Hematopoietic multipotent progenitor cell treated with erythropoietin and hydrocortisone succinate and interleukin-3 and kit ligand, for 6 days (in vitro differentiated cells): ENCODE measurements at regions not wholly inside any gene's neighbourhood (a gene's known extent, or its start where the extent isn't known, plus 50 kb on each side); places are given as distances from the start of the nearest gene placed in this dataset.
"Not testable (repeated sequence)": the region's sequence is repeated elsewhere in the genome, so short reads cannot be mapped to it uniquely, and the experiment has no call there.

Experiments
- DNase-seq: peaks from one replicate; pipeline ENCODE4 v3.0.0-alpha.2; 2015

DNA sequence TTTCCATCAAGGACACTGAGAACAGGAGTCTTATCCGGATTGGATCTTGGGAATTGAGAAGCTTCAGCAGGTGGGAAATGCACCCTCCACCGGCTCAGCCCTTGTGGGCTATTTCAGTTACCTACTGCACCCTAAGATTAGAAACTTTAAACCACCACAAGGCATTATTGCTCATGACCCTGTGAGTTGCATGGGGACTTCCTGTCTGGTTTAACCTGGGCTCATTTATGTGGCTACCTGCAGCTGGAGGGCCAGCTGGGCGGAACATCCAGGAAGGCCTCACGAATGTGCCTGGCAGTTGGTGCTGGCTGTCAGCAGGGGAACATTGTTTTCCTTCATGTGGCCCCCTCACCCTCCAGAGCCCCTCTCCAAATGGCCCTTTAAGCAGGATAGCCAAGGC lies 164.1 kb downstream of the DEFB131A start:
- no peak for DNase-seq

DNA sequence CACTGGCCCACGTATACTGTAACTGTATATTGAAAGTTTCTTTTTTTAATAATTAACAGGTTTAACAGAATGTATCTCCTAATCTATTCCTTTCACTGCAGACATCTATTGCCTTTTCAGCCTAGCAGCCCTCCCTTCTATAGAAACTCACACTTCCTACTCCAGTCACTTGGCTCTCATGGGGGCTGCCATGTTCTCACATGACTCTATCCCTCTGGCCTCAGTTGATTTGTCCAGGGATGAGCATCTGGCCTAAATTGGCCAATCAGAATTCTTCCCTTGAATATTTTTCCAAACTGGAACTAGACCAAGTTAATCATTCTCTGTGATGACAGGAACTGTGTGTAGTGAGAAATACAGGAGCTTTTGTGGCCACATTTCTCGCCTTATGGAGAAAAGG lies 166.1 kb downstream of the DEFB131A start:
- not testable (repeated sequence) for DNase-seq

DNA sequence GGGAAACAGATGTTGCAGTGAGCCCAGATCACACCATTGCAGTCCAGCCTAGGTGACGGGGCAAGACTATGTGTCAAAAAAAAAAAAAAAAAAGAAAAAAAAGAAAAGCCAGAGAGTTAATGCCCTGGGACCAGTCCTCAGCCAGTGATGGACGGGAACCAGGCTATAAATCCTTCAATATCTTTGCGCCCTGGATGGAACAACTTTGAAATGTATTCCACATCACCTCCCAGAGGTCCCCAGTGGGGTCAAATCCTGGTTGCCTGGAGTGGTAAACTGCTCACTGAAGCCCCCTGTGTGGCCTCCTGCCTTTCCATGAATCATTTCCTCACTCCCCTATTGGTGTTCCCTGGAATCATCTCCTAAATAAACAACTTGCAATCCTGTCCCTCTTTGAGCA lies 166.9 kb downstream of the DEFB131A start:
- DNase-seq = no peak

DNA sequence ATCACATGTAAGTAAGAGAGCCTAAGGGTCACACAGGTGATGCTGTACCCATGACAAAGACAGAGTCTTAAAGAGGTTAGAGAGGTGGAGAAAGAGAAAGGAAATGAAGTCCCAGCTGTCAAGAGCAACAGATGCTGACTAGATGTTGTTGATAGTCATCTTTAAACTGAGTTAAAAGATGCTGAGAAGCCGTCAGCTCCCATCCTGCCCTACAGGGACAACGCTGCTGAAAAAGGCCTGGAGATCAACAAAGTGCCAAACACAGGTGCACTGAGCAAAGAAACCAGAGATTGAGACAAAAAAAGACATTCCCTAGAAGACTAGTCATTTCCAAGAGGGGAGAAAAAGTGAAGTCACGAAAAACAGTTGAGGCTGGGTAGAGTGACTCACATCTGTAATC lies 145.0 kb upstream of the DRD5 start:
- DNase-seq = not testable (repeated sequence)

DNA sequence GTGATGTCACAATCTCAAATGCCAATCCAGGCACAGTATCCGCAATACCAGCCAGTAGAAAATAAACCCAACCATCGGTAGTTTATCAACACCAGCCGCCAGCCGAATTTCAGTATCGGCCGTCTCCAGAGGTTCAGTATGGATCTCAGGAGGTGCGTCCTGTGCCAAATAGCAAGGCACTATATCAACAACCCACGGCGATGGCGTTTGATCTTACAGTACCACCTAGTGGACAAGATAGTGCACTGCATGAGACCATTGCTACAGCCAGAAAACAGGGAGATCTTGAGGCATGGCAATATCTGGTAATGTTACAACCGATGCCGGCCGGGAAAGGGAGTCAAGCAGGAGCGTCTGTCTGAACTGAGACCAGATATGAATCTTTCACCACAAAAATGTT lies 121.8 kb upstream of the DRD5 start:
- peak; percentile 32 for DNase-seq

DNA sequence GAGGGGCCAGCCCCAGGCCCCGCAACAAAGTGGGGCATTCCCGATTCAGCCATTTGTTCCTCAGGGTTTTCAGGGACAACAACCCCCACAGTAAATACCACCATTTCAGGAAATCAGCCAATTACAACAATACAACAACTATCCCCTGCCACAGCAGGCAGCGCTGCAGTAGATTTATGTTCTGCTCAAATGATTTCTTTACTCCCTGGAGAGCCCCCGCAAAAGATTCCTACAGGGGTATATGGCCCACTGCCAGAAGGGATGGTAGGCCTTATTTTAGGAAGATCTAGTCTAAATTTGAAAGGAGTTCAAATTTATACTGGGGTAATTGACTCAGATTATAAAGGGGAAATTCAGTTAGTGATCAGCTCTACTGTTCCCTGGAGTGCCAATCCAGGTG lies 120.5 kb upstream of the DRD5 start:
- not testable (repeated sequence) for DNase-seq

DNA sequence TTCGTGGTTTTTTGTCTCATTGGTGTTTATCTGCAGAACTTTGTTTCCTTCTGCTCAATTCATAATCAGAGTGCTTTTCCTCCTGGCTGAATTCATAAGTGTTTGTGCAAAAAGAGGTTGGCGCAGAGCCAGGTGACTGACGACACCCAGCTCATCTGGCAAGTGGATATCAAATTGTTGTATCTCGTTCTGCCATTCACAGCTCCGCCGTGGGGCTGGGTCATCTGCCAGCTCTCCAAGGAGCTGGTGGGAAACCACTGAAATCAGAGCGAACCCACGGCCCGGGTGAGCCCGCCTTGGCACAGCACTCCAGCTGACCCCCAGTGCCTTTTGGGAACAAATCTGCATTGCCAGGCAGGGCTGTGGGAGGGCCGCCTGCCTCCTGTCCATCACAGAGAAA lies 110.7 kb upstream of the DRD5 start:
- peak; percentile 83 for DNase-seq

DNA sequence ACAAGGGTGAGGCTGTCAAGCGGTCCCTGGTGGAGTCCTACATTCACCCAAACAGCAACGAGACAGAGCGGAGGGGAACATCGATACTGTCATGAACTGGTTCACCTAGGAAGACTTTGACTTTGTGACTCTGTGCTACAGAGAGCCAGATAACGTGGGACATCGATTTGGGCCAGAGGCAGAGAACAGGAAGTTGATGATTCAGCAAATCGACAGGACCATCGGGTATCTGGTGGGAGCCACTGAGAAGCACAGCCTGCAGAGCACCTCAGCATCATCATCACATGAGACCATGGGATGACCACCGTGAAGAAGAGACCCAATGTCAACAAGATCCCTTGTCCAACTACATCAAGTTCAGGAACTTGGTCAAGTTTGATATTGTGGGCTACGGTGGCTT lies 104.1 kb upstream of the DRD5 start:
- not testable (repeated sequence) for DNase-seq

DNA sequence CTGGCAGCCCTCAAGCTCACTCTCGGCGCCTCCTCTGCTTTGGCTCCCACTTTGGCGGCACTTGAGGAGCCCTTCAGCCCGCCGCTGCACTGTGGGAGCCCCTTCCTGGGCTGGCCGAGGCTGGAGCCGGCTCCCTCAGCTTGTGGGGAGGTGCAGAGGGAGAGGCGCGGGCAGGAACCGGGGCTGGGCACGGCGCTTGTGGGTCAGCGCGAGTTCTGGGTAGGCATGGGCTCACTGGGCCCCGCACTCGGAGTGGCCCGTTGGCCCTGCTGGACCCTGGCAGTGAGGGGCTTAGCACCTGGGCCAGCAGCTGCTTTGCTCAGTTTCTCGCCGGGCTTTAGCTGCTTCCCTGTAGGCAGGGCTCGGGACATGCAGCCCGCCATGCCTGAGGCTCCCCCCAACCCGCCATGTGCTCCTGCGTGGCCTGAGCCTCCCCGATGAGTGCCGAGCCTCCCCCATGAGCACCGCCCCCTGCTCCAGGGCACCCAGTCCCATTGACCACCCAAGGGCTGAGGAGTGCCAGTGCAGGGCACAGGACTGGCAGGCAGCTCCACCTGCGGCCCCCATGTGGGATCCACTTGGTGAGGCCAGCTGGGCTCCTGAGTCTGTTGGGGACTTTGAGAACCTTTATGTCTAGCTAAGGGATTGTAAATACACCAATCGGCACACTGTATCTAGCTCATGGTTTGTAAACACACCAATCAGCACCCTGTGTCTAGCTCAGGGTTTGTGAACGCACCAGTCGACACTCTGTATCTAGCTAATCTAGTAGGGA lies 101.5 kb upstream of the DRD5 start:
- DNase-seq = no peak

DNA sequence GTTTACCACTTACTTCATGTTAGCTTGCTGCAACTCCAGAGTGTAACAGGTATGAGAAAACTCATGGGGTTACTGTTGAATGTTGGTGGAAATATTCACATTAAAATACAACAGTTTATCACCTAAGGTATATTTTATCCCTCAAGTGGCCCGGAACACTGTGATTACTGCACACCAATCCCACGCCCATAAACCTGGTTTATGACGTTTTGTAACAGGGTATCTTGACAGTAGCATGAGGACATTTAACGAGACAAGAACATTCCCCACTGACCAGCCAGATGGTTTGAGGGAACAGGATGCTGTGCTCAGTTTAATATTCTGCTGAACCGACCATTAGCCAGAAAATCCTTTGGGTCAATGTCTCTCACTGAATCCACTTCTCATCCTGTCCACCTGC lies 98.3 kb upstream of the DRD5 start:
- not testable (repeated sequence) for DNase-seq

DNA sequence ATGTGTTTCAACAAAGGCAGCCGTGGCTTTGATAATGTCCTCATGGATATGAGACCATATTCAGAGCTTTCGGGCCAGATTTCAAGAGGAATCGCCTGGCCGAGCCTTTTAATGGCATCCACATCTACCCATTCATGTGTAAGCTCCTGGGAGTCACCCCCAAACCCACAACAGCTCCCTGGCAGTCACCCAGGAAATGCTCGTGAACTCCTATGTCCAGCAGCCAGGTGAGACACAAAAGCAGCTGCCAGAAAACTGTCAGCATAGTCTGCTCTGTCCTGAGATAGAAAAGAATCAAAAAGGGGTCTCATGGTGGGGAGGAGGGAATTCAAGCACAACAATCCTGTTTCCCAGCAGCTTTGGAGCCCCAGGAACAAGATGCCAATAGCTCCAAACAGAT lies 96.4 kb upstream of the DRD5 start:
- DNase-seq = not testable (repeated sequence)

DNA sequence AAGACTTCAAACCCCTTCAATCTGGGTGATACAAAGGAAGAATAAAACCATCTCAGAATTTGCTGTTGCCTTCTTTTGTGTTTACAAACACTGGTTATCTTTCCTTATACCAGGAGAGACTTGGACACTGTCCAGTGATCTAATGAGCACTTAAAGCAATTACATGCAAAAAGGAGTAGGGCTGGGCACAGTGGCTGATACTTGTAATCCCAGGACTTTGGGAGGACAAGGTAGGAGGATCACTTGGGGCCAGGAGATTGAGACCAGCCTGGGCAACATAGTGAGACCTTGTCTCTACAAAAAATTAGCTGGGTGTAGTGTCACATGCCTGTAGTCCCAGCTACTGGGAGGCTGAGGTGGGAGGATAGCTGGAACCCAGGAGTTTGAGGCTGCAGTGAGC lies 95.7 kb upstream of the DRD5 start:
- no peak for DNase-seq

DNA sequence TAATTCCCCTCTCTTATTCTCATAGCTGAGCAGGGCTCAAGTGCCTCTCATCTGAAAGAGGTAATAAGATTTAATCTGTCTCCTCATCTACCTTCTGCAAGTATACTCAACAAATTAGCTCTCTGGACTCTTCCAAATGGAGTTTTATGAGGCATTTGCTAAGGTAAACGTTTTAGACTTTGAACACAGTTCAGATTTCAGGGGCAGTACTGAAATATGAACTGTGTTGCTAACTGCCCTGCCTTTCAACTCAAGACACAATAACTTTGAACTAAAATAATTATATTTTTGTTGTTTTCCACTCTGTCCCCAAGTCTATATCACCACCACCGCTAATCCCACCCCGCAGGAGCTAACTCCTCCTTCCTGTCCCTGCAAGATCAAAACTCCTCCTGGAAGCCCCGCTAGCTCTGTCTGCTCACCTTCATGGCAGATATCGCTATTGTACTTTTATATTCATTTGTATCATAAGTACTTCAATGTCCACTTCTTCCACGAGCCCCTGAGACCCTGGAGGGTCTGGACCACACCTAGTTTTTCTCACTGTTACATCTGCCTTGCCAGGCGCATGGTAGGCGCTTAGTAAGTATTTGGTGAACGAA lies 90.7 kb upstream of the DRD5 start:
- DNase-seq = not testable (repeated sequence)

DNA sequence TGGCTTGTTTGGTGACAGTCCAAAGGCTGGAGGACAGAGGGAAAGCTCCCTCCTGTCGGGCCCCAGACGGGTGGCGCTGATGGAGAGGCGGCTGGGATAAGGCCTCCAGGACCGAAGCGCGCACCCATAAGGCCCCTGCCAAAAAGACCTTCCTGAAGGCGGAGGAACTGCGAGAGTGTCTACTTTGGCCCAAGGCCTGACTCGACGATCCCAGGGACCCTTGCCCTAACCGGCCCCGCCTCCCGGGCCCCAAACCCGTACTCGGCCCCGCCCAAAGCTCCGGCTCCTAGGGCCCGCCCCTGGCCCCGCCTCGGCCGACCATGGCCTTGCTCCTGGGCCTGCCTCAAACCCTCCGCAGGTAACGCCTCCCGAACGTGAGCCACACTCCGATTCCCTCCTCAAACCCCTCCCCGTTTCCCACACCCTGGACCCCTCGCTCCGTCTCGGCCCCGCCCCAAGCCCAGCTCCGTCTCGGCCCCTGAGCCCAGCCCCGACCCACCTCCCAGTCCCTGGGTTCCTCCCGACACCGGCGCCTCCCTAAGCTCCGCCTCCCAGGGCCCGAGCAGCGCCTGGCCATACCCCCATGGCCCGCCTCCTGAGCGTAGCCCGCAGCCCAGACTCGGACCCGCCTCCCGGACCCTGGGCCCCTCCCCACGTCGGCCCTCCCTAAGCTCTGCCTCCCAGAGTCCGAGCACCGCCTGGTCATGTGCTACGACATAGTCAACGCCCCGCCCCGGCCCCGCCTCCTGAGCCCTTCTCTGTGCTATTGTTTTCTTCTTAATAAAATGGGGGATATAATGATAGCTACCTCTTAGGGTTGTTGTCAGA lies 90.0 kb upstream of the DRD5 start:
- DNase-seq = peak; percentile 96

DNA sequence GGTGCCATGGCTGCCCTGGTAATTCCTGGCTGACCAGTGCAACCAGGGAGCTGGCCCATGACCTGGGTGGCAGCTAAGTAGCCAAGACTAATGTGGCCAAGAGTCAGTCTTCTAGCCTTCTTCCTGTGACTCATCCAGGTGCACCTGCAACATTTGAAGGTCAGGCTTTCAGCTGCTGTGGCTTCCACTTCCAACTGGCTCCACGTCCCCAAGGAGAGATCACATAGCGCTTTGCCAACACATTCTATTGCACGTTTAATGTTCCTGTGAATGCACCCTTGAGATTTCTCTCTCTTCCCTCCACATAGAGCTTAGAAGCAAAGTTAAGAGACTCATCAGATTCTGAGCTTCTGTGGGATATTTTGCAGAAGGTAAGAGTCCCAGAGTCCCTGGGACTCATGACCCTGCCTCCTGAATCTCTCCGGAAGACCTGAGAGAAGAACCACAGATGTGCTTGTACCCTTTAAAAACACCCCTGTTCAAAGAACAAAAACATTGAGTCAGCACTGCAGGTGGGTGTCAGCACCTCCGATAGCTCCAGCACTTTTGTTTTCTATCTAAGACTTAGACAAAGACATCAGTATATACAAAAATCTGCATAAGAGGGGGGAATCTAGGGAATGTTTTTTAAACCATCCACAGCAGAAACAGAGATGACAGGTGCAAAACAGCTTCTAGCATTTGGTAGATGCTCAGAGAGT lies 88.5 kb upstream of the DRD5 start:
- DNase-seq = not testable (repeated sequence)

DNA sequence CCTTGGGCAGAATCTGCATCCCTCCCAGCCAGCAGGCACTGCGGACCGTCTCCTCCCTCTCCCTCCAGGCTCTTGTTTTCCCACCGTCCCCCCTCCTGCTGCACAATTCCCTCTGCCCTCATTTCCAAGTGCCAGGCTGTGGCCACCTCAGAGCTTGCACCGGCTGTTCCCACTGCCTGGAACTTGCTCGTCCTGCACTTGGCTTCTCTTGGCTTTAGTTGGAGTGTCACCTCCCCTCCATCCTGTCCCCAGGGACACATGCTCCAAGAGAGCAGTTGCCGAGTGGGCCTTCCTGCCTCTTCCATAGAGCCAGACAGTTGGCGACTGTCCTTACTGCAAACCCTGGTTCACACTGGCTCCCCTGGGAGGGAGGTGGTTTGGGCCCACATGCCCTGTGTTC lies 87.0 kb upstream of the DRD5 start:
- DNase-seq = not testable (repeated sequence)

DNA sequence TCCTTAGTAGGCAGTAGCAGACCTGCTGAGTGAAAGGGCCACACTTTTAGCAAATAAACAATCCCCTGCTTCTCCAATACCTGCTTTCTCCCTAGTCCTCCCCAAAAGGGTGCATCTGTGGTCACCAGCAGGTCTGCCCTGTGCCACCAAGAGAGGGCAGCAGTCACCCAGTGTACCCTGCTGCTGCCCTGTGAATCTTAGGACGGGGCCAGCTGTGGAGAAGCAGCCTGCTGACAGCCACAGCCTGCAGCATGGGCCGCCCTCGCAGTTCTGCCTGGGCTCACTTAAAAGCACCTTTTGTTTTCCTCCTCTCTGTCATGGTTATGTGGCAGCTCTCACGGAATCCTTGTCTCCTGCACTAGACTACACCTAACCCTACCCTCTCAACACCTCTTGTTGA lies 85.4 kb upstream of the DRD5 start:
- DNase-seq = peak; percentile 72

DNA sequence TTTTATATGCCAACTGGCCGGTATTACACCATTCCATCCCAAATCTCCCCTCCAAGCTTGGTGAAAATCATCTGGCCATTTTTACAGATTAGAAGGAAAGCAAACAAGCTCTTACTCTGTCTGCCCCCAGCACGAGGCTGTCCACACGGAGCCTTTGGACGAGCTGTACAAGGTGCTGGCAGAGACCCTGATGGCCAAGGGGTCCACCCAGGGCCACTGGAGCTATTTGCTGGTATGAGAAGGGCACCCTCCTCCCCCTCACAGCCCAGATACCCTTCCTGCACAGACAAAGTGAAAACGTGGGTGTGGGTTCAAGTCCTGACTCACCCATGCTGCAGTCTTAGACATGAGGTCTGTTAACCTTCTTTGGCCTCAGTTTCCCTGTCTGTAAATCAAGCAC lies 84.9 kb upstream of the DRD5 start:
- not testable (repeated sequence) for DNase-seq

DNA sequence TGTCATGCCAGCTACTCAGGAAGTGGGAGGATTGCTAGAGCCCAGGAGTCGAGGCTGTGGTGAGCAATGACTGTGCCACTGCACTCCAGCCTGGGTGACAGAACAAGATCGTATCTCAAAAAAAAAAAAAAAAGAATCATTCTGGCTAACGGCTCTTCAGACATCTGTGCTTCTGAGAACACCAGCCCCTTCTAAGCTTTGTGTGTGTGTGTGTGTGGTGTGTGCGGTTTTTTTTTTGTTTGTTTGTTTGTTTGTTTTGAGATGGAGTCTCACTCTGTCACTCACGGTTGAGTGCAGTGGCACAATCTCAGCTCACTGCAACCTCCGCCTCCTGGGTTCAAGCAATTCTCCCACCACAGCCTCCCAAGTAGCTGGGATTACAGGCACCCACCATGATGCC lies 79.4 kb upstream of the DRD5 start:
- peak; percentile 44 for DNase-seq

DNA sequence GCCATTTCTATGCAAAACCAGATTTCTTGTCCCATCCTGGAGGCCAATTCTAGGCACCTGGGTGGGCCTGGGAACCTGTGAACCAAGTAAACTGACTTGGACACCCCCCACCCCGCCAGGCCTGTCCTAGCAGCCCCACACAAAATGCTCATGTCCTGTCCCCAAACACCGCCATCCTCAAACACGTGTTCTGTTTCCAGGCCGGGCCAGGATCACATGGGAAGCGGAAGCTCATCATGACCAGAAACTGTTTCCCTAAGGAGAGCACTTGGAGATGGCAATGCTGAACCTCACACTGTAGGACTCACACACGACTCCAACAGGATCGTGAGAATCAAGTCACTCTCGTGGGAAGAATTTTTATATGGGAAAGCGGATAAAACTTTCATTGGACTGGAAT lies 78.7 kb upstream of the DRD5 start:
- DNase-seq = not testable (repeated sequence)

DNA sequence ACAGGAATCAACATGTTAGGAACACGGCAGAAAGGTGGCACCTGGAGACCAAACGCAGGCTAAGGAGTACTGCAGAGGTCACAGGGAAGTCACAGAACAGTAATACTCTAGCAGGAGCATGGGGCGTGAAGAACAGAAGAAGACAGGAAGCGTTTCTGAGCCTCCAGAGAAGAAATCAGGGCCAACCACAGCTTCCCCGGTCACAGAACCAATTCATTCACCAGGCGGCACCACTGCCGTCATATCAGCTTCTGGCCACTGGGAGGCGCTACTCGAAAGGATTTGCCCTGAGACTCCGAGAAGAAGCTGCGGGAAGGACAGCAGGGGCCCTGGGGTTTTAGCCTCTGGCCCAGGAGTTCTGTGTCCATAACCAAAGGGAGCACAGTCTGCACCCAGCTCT lies 78.0 kb upstream of the DRD5 start:
- DNase-seq = peak; percentile 82

DNA sequence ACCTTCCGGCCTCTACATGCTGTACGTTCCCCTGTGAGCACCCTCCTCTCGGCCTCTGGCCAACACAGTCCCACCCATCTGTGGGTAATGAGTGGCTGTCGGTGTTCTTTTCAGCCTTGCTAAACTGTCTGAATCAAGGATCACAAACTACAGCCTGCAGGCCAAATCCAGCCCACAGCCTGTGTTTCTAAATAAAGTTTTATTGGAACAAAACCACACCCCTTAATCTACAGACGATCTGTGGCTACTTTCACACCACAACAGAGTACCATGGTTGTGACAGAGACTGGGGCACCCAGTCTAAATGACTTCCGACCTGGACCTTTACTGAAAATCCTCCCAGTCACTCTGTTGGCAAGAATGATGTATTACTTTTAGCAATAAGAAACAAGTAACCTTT lies 77.3 kb upstream of the DRD5 start:
- not testable (repeated sequence) for DNase-seq
